Naive thymus-derived CD8-positive, alpha-beta T cell (primary cell): ENCODE measurements at regions not wholly inside any gene's neighbourhood (a gene's known extent, or its start where the extent isn't known, plus 50 kb on each side); places are given as distances from the start of the nearest gene placed in this dataset.

Experiments used
- ATAC-seq, 2 donors: fragments of 150-1000 bp; cut with Tn5 transposase in 1 of 2; sonication (Bioruptor Pico), chemical (Tn5 transposase) in 1 of 2; 1 replicate in 1 of 2; 2 replicates in 1 of 2; pipeline ENCODE4 v1.10.0; 2021; ENCODE audit warnings: mild to moderate bottlenecking in 2 of 2, moderate library complexity in 2 of 2
- POLR2A ChIA-PET: fragments of 350-600 bp; sonication (Branson Sonifier 250); formaldehyde crosslinking; loops from one replicate; lab custom pipeline; 2021; ENCODE audit warnings: antibody characterized with exemption; lab: Charles Lee
- DNase-seq, 10 donors: peaks; one replicate each; pipeline versions ENCODE4 v3.0.0 to v3.0.0-alpha.2; 2020 to 2022
- H3K27ac Mint-ChIP-seq, 10 donors: one replicate each; pipeline ENCODE4 v1.8.0; 2020 to 2022; ENCODE audit warnings: mild to moderate bottlenecking in 10 of 10, mixed read lengths in 10 of 10, moderate library complexity in 4 of 10, inconsistent platforms in 1 of 10
- H3K27me3 Mint-ChIP-seq, 5 donors: one replicate each; pipeline ENCODE4 v1.8.0; 2021 to 2022; ENCODE audit warnings: mixed read lengths in 5 of 5
- H3K36me3 Mint-ChIP-seq, 3 donors: one replicate each; pipeline ENCODE4 v1.8.0; 2020 to 2022; ENCODE audit warnings: mixed read lengths in 3 of 3, mild to moderate bottlenecking in 2 of 3, inconsistent platforms in 1 of 3
- H3K4me1 Mint-ChIP-seq, 4 donors: one replicate each; pipeline ENCODE4 v1.8.0; 2021 to 2022; ENCODE audit warnings: mixed read lengths in 4 of 4
- H3K4me3 Mint-ChIP-seq, 10 donors: one replicate each; pipeline ENCODE4 v1.8.0; 2020 to 2022; ENCODE audit warnings: mild to moderate bottlenecking in 10 of 10, mixed read lengths in 10 of 10, moderate library complexity in 6 of 10, inconsistent platforms in 1 of 10
- H3K9me3 Mint-ChIP-seq, 9 donors: one replicate each; pipeline ENCODE4 v1.8.0; 2020 to 2022; ENCODE audit warnings: mixed read lengths in 9 of 9, mild to moderate bottlenecking in 3 of 9, inconsistent platforms in 1 of 9, moderate library complexity in 1 of 9

GRCh38 chr10:117938104-117938503 is 108.6 kb downstream of the RAB11FIP2 start:
- Mint-ChIP-seq H3K4me3 (no peak overlapping the region), H3K27me3 (peaks cover 3 to 24% (median 4%) of the 10 kb centered on the region in 5 donors), H3K27ac (no peak overlapping the region), H3K4me1 (peaks cover 0 to 2% (median 0%) of the 10 kb centered on the region in 4 donors), H3K9me3 (no peaks in the 10 kb centered on the region), H3K36me3 (no peaks in the 10 kb centered on the region)
- DNase-seq = no peak
- POLR2A ChIA-PET = no interaction called here
- no peak for ATAC-seq

GRCh38 chr10:117942226-117942625 is 104.5 kb downstream of the RAB11FIP2 start:
- H3K36me3 Mint-ChIP-seq = no peaks in the 10 kb centered on the region
- DNase-seq (no peak), ATAC-seq (no peak)
- peaks cover 1 to 22% (median 4%) of the 10 kb centered on the region in 5 donors for H3K27me3 Mint-ChIP-seq
- POLR2A ChIA-PET = no interaction called here
- H3K9me3 Mint-ChIP-seq = peaks cover 0 to 2% (median 0%) of the 10 kb centered on the region in 9 donors
- H3K27ac Mint-ChIP-seq = no peak overlapping the region
- no peaks in the 10 kb centered on the region for H3K4me1 Mint-ChIP-seq
- no peak overlapping the region for H3K4me3 Mint-ChIP-seq

- DNase-seq (no peak), ATAC-seq (no peak)
- Mint-ChIP-seq H3K4me1 (no peaks in the 10 kb centered on the region), H3K9me3 (peaks cover 0 to 2% (median 0%) of the 10 kb centered on the region in 9 donors), H3K4me3 (no peak overlapping the region), H3K27ac (no peak overlapping the region), H3K36me3 (no peaks in the 10 kb centered on the region), H3K27me3 (peaks cover 1 to 12% (median 4%) of the 10 kb centered on the region in 5 donors)
- POLR2A ChIA-PET = no interaction called here
These were observed 101.9 kb downstream of the RAB11FIP2 start for GRCh38 chr10:117944676-117945447.

GRCh38 chr10:117945651-117946050 is 101.1 kb downstream of the RAB11FIP2 start:
- no peak overlapping the region for H3K4me3 Mint-ChIP-seq
- H3K27me3 Mint-ChIP-seq = peaks cover 1 to 13% (median 11%) of the 10 kb centered on the region in 5 donors

GRCh38 chr10:117946525-117947070 is 100.1 kb downstream of the RAB11FIP2 start:
- no peaks in the 10 kb centered on the region for H3K4me1 Mint-ChIP-seq
- POLR2A ChIA-PET = no interaction called here
- DNase-seq (no peak), ATAC-seq (no peak)
- H3K9me3 Mint-ChIP-seq = peaks cover 0 to 2% (median 0%) of the 10 kb centered on the region in 9 donors
- no peak overlapping the region for H3K27ac Mint-ChIP-seq
- H3K4me3 Mint-ChIP-seq = no peak overlapping the region
- no peaks in the 10 kb centered on the region for H3K36me3 Mint-ChIP-seq
- H3K27me3 Mint-ChIP-seq = peaks cover 4 to 18% (median 17%) of the 10 kb centered on the region in 5 donors

More at GRCh38 chr10:117945651-117946050, 101.1 kb downstream of the RAB11FIP2 start:
- POLR2A ChIA-PET = no interaction called here
- no peaks in the 10 kb centered on the region for H3K36me3 Mint-ChIP-seq
- no peak overlapping the region for H3K27ac Mint-ChIP-seq
- no peak for ATAC-seq
- peaks cover 0 to 2% (median 0%) of the 10 kb centered on the region in 9 donors for H3K9me3 Mint-ChIP-seq
- no peaks in the 10 kb centered on the region for H3K4me1 Mint-ChIP-seq
- no peak for DNase-seq

GRCh38 chr10:117948493-117948892 is 98.2 kb downstream of the RAB11FIP2 start:
- peaks cover 0 to 2% (median 0%) of the 10 kb centered on the region in 9 donors for H3K9me3 Mint-ChIP-seq
- no peak overlapping the region for H3K27ac Mint-ChIP-seq
- ATAC-seq = no peak
- H3K36me3 Mint-ChIP-seq = no peaks in the 10 kb centered on the region
- H3K27me3 Mint-ChIP-seq = peaks cover 4 to 22% (median 14%) of the 10 kb centered on the region in 5 donors
- POLR2A ChIA-PET = no interaction called here
- DNase-seq = no peak
- H3K4me3 Mint-ChIP-seq = no peak overlapping the region
- no peaks in the 10 kb centered on the region for H3K4me1 Mint-ChIP-seq

GRCh38 chr10:117950408-117950807 is 96.3 kb downstream of the RAB11FIP2 start:
- Mint-ChIP-seq H3K27me3 (peaks cover 7 to 22% (median 13%) of the 10 kb centered on the region in 5 donors), H3K4me1 (no peaks in the 10 kb centered on the region), H3K36me3 (no peaks in the 10 kb centered on the region), H3K27ac (no peak overlapping the region), H3K9me3 (no peaks in the 10 kb centered on the region), H3K4me3 (no peak overlapping the region)
- DNase-seq (no peak), ATAC-seq (no peak)
- POLR2A ChIA-PET = no interaction called here
